ENCODE measurements at regions not wholly inside any gene's neighbourhood (a gene's known extent, or its start where the extent isn't known, plus 50 kb on each side); places are given as distances from the start of the nearest gene placed in this dataset.

GRCh38 chr20:62568045-62568389, 74.3 kb upstream of the SLCO4A1 start:
- TF ChIP-seq, protein P1, sequence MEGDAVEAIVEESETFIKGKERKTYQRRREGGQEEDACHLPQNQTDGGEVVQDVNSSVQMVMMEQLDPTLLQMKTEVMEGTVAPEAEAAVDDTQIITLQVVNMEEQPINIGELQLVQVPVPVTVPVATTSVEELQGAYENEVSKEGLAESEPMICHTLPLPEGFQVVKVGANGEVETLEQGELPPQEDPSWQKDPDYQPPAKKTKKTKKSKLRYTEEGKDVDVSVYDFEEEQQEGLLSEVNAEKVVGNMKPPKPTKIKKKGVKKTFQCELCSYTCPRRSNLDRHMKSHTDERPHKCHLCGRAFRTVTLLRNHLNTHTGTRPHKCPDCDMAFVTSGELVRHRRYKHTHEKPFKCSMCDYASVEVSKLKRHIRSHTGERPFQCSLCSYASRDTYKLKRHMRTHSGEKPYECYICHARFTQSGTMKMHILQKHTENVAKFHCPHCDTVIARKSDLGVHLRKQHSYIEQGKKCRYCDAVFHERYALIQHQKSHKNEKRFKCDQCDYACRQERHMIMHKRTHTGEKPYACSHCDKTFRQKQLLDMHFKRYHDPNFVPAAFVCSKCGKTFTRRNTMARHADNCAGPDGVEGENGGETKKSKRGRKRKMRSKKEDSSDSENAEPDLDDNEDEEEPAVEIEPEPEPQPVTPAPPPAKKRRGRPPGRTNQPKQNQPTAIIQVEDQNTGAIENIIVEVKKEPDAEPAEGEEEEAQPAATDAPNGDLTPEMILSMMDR (IDR thresholded peaks at IDR 0.05; ENCODE audit: low read length): no peak
- no peak for TF ChIP-seq EZH2phosphoT487 (IDR thresholded peaks at IDR 0.05; ENCODE audit: low read length)
